ENCODE measurements at regions not wholly inside any gene's neighbourhood (a gene's known extent, or its start where the extent isn't known, plus 50 kb on each side); places are given as distances from the start of the nearest gene placed in this dataset.

- TF ChIP-seq ZNF138 (CRISPR knock-in tag; conservative IDR thresholded peaks at IDR 0.05) (no peak), HMGXB4 (CRISPR knock-in tag; IDR thresholded peaks at IDR 0.05) (no peak), ZNF232 (CRISPR knock-in tag; IDR thresholded peaks at IDR 0.05) (no peak)
- TF ChIP-seq, protein P1, sequence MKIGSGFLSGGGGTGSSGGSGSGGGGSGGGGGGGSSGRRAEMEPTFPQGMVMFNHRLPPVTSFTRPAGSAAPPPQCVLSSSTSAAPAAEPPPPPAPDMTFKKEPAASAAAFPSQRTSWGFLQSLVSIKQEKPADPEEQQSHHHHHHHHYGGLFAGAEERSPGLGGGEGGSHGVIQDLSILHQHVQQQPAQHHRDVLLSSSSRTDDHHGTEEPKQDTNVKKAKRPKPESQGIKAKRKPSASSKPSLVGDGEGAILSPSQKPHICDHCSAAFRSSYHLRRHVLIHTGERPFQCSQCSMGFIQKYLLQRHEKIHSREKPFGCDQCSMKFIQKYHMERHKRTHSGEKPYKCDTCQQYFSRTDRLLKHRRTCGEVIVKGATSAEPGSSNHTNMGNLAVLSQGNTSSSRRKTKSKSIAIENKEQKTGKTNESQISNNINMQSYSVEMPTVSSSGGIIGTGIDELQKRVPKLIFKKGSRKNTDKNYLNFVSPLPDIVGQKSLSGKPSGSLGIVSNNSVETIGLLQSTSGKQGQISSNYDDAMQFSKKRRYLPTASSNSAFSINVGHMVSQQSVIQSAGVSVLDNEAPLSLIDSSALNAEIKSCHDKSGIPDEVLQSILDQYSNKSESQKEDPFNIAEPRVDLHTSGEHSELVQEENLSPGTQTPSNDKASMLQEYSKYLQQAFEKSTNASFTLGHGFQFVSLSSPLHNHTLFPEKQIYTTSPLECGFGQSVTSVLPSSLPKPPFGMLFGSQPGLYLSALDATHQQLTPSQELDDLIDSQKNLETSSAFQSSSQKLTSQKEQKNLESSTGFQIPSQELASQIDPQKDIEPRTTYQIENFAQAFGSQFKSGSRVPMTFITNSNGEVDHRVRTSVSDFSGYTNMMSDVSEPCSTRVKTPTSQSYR (CRISPR knock-in tag; IDR thresholded peaks at IDR 0.05) = no peak
These were observed 59.0 kb upstream of the C1orf53 start (continued) for GRCh38 chr1:197843401-197843800.

DNA sequence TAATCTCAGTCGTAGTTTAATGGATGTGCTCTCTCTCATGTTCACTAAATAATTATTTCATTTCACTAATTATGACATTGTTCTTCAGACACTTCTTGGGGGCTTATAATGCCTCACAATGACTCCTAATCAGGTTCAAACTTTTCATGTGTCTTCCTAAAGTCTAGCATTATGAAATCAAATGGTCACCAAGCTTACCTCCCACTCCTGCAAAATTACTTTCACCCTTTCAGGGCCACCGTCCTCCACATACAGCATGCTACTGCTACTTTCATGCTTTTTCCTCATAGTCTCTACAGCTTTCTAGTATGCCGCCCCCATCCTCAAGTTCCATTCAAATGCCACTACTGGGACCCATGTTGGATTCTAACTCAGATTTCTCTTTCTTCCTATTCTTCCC is 59.8 kb upstream of the C1orf53 start:
- no peak for DNase-seq (ENCODE audit: low spot score)
- POLR2A ChIA-PET = no interaction called here
- ATAC-seq = no peak
- Mint-ChIP-seq H3K9me3 (no peaks in the 10 kb centered on the region), H3K4me3 (no peak overlapping the region), H3K36me3 (no peaks in the 10 kb centered on the region), H3K27ac (no peak overlapping the region), H3K27me3 (ENCODE audit: low read depth) (no peaks in the 10 kb centered on the region), H3K4me1 (peaks cover 27% of the 10 kb centered on the region)
- CTCF ChIA-PET = no interaction called here
- TF ChIP-seq, protein P2, sequence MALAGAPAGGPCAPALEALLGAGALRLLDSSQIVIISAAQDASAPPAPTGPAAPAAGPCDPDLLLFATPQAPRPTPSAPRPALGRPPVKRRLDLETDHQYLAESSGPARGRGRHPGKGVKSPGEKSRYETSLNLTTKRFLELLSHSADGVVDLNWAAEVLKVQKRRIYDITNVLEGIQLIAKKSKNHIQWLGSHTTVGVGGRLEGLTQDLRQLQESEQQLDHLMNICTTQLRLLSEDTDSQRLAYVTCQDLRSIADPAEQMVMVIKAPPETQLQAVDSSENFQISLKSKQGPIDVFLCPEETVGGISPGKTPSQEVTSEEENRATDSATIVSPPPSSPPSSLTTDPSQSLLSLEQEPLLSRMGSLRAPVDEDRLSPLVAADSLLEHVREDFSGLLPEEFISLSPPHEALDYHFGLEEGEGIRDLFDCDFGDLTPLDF (CRISPR knock-in tag; IDR thresholded peaks at IDR 0.05) = no peak
- TF ChIP-seq, protein P3, sequence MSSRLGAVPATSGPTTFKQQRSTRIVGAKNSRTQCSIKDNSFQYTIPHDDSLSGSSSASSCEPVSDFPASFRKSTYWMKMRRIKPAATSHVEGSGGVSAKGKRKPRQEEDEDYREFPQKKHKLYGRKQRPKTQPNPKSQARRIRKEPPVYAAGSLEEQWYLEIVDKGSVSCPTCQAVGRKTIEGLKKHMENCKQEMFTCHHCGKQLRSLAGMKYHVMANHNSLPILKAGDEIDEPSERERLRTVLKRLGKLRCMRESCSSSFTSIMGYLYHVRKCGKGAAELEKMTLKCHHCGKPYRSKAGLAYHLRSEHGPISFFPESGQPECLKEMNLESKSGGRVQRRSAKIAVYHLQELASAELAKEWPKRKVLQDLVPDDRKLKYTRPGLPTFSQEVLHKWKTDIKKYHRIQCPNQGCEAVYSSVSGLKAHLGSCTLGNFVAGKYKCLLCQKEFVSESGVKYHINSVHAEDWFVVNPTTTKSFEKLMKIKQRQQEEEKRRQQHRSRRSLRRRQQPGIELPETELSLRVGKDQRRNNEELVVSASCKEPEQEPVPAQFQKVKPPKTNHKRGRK (CRISPR knock-in tag; IDR thresholded peaks at IDR 0.05; ENCODE audit: borderline replicate concordance) = no peak

GRCh38 chr1:197841883-197842553 is 60.4 kb upstream of the C1orf53 start:
- ChIA-PET POLR2A (no interaction called here), CTCF (no interaction called here)
- no peak for ATAC-seq
- no peak overlapping the region for H3K4me3 Mint-ChIP-seq
- H3K27me3 Mint-ChIP-seq (ENCODE audit: low read depth) = no peaks in the 10 kb centered on the region
- H3K9me3 Mint-ChIP-seq = no peaks in the 10 kb centered on the region
- peaks cover 27% of the 10 kb centered on the region for H3K4me1 Mint-ChIP-seq
- no peak for TF ChIP-seq ATF1 (CRISPR knock-in tag; IDR thresholded peaks at IDR 0.05)
- TF ChIP-seq, protein P4, sequence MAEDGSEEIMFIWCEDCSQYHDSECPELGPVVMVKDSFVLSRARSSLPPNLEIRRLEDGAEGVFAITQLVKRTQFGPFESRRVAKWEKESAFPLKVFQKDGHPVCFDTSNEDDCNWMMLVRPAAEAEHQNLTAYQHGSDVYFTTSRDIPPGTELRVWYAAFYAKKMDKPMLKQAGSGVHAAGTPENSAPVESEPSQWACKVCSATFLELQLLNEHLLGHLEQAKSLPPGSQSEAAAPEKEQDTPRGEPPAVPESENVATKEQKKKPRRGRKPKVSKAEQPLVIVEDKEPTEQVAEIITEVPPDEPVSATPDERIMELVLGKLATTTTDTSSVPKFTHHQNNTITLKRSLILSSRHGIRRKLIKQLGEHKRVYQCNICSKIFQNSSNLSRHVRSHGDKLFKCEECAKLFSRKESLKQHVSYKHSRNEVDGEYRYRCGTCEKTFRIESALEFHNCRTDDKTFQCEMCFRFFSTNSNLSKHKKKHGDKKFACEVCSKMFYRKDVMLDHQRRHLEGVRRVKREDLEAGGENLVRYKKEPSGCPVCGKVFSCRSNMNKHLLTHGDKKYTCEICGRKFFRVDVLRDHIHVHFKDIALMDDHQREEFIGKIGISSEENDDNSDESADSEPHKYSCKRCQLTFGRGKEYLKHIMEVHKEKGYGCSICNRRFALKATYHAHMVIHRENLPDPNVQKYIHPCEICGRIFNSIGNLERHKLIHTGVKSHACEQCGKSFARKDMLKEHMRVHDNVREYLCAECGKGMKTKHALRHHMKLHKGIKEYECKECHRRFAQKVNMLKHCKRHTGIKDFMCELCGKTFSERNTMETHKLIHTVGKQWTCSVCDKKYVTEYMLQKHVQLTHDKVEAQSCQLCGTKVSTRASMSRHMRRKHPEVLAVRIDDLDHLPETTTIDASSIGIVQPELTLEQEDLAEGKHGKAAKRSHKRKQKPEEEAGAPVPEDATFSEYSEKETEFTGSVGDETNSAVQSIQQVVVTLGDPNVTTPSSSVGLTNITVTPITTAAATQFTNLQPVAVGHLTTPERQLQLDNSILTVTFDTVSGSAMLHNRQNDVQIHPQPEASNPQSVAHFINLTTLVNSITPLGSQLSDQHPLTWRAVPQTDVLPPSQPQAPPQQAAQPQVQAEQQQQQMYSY (CRISPR knock-in tag; IDR thresholded peaks at IDR 0.05) = no peak
- TF ChIP-seq, protein P5, sequence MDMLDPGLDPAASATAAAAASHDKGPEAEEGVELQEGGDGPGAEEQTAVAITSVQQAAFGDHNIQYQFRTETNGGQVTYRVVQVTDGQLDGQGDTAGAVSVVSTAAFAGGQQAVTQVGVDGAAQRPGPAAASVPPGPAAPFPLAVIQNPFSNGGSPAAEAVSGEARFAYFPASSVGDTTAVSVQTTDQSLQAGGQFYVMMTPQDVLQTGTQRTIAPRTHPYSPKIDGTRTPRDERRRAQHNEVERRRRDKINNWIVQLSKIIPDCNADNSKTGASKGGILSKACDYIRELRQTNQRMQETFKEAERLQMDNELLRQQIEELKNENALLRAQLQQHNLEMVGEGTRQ (CRISPR knock-in tag; IDR thresholded peaks at IDR 0.05) = no peak
- no peak for TF ChIP-seq SMAD4 (CRISPR knock-in tag; IDR thresholded peaks at IDR 0.05)
- no peak for TF ChIP-seq ATF2 (CRISPR knock-in tag; IDR thresholded peaks at IDR 0.05; ENCODE audit: borderline replicate concordance, low read depth)
- no peak for DNase-seq (ENCODE audit: low spot score)
- H3K27ac Mint-ChIP-seq = no peak overlapping the region
- H3K36me3 Mint-ChIP-seq = no peaks in the 10 kb centered on the region

All from WTC11 (cell line).